ENCODE measurements at regions not wholly inside any gene's neighbourhood (a gene's known extent, or its start where the extent isn't known, plus 50 kb on each side); places are given as distances from the start of the nearest gene placed in this dataset.
A peak's percentile ranks its signal among the peaks of the same experiment; 100 is the strongest.
"Not testable (repeated sequence)": the region's sequence is repeated elsewhere in the genome, so short reads cannot be mapped to it uniquely, and the experiment has no call there.

DNA sequence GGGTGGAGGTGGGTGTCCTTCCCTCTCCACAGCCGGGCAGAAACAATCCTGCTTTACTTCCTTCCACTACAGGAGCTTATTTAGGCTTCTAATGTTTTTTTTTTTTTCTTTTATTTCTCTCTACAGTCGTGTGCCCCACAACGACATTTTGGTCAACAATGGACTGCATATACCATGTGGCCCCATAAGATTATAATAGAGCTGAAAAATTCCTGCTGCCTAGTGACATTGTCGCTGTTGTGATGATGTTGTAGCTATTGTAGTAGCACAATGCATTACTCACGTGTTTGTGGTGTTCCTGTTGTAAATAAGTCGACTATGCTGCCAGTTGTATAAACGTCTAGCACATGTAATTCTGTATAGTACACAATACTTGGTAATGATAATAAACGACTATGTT is 153.7 kb downstream of the IL20RB start:
- DNase-seq (ENCODE audit: low spot score) (no peak), ATAC-seq (no peak)

DNA sequence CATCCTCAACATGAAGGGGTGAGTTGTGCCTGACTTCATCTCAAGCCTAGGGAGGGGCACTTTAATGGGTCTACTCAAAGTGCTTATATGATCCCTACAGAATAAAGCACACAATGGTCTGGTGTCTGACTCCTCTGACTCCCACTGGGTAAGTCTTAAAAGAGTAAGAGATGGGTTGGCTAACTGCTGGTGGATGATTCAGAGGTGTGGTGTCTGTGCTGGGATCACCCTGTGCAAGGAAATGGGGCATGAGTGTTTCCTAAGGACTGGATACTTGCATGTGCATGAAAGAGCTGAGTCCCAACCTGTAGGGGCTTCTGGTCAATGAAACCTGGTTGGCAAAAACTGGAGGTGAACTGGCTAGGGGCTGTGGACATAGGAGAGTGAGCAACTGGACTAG is 158.8 kb downstream of the IL20RB start:
- DNase-seq (ENCODE audit: low spot score) (no peak), ATAC-seq (no peak)

- ATAC-seq (peak; percentile 87), DNase-seq (ENCODE audit: low spot score) (no peak)
Measured at GRCh38 chr3:137121704-137122314, 164.0 kb downstream of the IL20RB start.

- DNase-seq (ENCODE audit: low spot score) (no peak), ATAC-seq (no peak)
Measured at GRCh38 chr3:137131081-137131480, 173.3 kb downstream of the IL20RB start.

- ATAC-seq = no peak
- DNase-seq (ENCODE audit: low spot score) = no peak
Measured at GRCh38 chr3:137134431-137134830, 176.6 kb downstream of the IL20RB start.

- DNase-seq (ENCODE audit: low spot score) (no peak), ATAC-seq (no peak)
Measured at GRCh38 chr3:137148406-137148805, 190.6 kb downstream of the IL20RB start.

- ATAC-seq (no peak), DNase-seq (ENCODE audit: low spot score) (no peak)
Measured at GRCh38 chr3:137148917-137149316, 191.1 kb downstream of the IL20RB start.

- DNase-seq (ENCODE audit: low spot score) (no peak), ATAC-seq (no peak)
Measured at GRCh38 chr3:137150825-137151224, 193.0 kb downstream of the IL20RB start.

DNA sequence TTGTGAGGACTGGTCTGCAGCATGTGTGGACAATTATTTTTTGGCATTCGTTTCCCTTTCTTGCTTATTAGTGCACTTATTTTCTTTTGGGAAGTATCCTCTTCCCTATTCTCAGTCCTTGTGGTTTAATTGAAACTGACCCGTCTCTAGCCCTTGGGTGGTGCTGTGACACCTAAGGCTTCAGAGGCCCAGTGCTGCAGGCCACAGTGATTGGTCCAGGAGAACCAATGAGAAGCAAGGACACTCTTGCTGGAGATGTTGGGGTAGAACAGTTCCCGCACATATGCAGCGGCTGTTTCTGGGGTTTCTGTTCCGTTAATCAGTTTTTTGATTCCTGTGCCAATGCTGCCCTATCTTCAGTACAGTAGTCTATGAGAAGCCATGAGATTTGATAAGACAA is 195.3 kb downstream of the IL20RB start:
- DNase-seq (ENCODE audit: low spot score); ATAC-seq: not testable (repeated sequence)

DNA sequence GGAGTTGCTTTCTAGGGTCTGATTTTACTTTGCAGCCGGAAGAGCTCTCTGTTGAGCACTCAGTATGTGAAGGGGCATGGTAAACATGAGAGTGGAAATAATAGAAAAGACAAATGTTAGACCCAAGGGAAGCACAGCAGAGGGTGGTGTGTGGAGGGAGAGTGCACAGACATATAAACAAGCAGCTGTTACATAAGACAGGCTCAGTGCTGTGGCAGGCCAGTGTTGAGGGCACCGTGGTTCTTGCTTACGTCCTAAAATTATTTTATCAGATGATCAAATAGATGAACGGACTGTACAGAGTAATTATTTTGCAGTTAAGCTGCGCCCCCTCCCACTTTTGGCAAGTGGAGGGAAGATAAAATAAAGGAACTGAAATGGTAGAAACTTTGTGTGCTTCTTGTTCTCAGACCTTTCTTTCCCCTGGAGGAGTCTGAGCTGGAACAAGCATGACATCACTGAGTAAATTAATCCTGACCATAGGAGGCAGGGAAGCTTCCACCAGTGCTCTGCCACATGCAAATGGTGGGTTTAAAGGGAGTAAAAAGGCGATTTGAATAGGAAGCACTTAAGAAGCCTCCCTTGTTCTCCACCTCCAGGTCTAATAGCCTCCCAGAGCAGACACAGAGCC is 205.6 kb downstream of the IL20RB start:
- DNase-seq (ENCODE audit: low spot score) = no peak
- no peak for ATAC-seq

GRCh38 chr3:137163958-137164357 is 206.2 kb downstream of the IL20RB start:
- ATAC-seq (no peak), DNase-seq (ENCODE audit: low spot score) (no peak)

GRCh38 chr3:137165117-137165806 is 207.5 kb downstream of the IL20RB start:
- DNase-seq (ENCODE audit: low spot score) (no peak), ATAC-seq (no peak)

DNA sequence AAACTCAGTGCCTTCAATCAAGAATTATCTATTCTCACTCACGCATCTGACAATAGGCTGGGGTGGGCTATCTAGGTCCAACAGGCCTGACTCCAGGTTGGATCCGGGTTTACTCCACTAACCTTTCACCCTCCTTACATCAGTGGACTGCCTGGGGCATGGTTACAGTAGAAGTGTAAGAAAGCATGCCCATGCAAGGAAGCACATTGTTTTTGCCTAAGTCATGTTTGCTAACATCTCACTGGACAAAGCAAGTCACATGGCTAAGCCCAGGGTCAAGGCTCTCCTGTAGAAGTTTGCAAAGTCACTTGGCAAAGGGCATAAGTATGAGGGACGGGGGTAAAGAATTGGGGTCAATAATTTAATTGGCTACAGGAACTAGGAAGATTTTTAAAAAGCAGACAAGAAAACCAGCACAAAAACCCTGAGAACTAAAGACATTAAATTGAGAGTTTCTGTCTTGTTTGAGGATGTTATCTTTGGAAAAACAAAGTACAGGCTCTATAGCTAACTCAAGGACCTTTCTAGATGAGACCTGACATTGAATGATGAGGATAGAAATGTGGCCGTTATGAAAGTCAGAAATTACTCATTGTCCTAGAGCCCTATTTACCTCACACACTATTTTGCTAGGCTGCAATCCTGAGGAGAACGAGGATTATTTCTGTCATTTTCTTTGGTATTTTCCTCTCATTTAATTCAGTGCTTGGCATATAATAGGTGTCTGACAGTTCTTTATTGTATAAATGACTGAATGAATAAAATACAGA is 214.2 kb downstream of the IL20RB start:
- ATAC-seq (no peak), DNase-seq (ENCODE audit: low spot score) (no peak)

DNA sequence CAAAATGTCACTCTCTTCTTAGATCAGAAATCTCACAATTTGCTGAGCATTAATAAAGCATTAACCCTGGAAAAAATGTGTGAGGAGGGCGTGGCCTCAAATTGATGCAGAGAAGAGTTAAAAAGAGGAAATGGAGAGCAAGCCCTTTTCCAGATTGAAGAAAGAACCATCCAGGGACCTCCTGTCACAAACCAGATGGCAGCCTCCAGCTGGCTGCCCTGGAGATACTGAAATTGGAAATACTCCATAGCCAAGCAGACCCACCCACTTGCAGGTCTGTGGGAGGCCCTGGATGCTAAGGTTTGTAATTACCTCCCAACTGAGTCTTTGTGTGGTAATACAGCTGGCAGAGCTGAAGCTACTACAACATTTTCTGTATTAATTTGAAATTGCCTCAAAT is 214.9 kb downstream of the IL20RB start:
- no peak for DNase-seq (ENCODE audit: low spot score)
- ATAC-seq = no peak

DNA sequence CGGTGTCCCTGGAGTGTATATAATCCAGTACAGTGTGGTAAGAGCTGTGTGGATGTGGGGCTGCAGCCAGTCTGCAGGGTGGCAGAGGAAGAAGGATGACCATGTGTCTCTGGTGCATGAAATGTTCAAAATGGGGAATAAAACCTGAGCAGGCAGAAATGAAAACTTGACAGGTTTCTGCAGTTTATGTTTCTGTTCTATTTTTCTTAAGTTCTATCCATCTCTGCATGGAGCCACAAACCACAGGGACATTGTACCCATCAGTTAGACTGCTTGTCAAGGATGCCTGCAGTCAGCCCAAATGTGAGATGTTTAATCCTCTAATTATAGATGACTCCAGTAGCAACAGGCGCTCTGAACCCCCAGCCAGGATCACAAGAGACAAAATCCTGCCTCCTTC is 216.7 kb downstream of the IL20RB start:
- DNase-seq (ENCODE audit: low spot score) = no peak
- no peak for ATAC-seq

- DNase-seq (ENCODE audit: low spot score) (no peak), ATAC-seq (no peak)
Measured at GRCh38 chr3:137180220-137180619, 222.4 kb downstream of the IL20RB start.

- peak; percentile 48 for ATAC-seq
- DNase-seq (ENCODE audit: low spot score) = no peak
Measured at GRCh38 chr3:137191133-137191923, 233.5 kb downstream of the IL20RB start.

DNA sequence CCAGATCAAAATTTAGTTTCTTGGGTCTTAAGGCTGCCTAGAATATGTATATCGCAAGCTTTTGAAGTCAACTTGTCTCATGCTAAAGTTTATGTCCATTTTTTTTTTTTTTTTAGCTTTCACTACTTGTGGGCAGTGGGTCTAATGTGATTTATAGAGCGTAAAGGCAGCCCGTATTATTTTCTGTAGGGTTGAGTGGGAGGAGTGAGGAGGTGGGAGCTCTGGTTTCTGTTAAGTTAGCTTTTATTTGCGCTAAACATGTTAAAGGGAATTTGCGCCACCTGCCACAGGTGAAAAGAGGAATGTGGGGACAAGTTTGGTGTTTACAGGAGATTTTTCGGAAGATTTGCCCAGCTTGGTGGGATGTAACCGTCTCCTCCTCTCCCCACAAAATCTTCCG is 234.2 kb downstream of the IL20RB start:
- no peak for DNase-seq (ENCODE audit: low spot score)
- no peak for ATAC-seq

- ATAC-seq = no peak
- DNase-seq (ENCODE audit: low spot score) = no peak
Measured at GRCh38 chr3:137194301-137194700, 236.5 kb downstream of the IL20RB start.

- not testable (repeated sequence) for DNase-seq (ENCODE audit: low spot score); ATAC-seq
Measured at GRCh38 chr3:137198374-137198773, 240.6 kb downstream of the IL20RB start.

DNA sequence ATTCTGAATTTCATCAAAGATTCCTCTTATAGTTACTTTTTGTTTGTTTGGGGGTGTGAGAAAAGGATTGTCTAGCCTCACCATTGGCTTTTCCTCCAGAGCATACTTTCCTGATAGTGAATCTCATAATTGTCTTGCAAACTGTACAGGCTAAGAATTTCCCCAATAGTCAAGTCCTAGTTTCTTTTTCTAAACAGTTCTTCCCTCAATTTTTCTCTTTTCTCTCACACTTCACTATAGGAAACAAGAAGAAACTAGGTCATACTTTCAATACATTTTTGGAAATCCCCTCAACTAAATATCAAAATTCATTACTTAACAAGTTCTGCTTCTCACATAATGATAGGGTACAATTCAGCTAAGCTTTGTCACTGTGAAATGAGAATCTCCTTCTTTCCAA is 241.9 kb downstream of the IL20RB start:
- no peak for DNase-seq (ENCODE audit: low spot score)
- ATAC-seq = no peak
